Cerebellar nuclear complex (tissue), 1 donor: ENCODE measurements at regions not wholly inside any gene's neighbourhood (a gene's known extent, or its start where the extent isn't known, plus 50 kb on each side); places are given as distances from the start of the nearest gene placed in this dataset.
"Not testable (repeated sequence)": the region's sequence is repeated elsewhere in the genome, so short reads cannot be mapped to it uniquely, and the experiment has no call there.

ENCODE experiments used
- DNase-seq, 2 experiments: peaks; one replicate each; lab custom pipeline; 2025; lab: John Stamatoyannopoulos, UW

DNA sequence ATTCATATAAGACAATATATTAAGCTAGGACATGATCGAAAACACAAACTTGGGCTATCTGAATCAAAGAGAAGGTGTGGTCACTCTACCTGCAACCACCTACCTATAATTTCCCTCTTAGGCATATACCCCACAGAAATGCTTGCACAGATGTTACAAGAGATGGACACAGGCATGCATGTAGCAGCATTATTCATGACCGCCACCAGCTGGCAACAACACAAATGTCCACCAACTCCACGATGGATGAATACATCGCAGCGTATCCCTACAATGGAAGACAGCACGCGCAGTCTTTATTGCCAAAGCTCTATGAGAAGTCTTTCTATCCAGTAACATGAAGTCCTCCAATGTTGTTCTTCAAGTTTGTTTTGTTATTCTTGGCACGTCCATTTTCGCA is 90.8 kb downstream of the ARL4C start:
- no peak for DNase-seq

DNA sequence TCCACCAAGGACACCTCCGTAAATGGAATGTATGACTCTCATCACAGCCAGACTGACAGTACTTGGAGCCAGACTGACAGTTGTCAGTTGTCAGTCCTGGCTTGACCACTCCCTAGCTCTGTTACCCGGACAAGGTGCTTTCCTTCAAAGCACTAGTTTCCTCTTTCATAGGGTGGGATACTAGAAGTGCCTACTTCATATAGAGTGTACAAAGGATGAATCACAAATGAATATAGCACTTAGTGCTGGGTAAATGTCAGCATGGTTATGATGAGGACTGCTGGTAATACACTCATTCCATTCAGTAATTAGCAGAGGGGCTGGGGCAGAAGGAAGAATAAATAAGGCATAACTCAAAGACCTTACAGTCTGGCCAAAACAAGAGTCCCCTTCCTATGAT is 91.4 kb downstream of the ARL4C start:
- no peak for DNase-seq

DNA sequence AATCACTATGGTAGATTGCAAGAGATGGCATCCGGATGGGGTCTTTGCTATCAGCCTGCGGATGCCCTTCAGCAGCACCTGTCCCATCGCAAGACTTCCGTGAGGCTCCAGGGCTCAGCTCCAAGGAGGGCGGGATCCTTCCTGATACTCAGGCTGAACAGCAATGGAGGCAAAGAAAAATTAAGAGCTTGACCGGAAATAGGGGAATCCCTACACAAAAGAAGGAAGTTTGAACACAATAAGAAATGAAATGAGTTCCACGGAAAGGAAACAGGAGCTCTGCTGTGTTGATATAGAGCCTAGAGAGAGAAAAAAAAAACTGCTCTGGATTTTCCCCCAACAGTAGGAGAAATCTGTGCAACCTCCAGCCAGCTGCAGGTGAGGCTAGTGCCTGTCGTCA is 91.9 kb downstream of the ARL4C start:
- no peak for DNase-seq

DNA sequence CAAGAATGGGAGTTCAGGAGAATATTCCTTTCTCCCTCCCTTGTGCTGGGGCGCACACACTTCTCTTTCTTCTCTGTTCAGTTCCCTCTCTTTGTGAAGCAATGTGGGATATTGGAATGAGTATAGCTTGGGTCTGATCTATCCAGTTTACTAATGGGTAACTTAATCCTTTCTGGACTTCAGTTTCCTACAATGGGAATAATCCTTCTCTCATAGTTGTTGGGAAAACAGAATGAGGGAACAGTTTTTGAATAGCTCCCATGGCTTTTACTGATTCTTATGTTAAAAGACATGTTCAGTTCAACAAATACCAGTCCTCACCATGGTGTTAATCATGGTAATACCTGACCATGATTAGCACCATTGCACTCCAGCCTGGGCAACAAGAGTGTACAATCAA is 93.1 kb downstream of the ARL4C start:
- no peak for DNase-seq

DNA sequence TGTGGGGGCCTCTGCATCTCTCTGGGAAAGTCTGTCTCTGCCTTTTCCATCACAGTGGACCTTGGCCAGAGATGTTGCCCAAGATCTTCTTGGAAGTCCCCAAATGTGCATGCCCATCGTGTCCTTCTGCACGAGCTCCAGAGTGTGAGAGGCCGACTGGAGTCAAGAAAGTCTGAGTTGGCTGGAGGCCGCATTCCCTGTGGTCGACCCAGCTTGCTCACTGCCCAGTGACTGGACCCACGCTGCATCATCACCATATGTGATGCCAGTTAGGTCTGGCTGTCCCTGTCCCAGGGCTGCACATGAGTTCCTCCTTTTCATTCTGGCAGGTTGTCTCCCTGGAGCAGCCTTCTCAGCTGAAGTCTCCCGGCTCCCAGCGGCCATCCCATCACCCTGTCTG is 93.8 kb downstream of the ARL4C start:
- no peak for DNase-seq

DNA sequence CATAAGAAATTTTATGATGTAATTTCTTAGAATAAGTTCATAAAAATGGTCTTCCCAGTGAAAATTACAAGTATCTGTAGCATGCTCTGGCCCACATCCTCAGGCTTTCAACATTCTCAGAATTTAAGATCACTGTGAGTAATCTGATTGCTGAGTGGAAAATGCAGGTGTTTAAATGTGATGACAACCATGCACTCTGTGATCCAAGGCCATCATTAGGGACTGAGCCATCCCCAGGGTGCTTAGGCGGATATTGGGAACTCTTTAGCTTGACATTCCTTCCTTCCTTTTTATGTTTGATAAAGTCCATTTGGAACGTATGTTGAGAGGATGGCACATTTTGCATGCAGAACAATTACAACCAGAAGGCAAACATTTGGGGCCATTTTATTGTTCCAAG is 95.5 kb downstream of the ARL4C start:
- DNase-seq: no peak

DNA sequence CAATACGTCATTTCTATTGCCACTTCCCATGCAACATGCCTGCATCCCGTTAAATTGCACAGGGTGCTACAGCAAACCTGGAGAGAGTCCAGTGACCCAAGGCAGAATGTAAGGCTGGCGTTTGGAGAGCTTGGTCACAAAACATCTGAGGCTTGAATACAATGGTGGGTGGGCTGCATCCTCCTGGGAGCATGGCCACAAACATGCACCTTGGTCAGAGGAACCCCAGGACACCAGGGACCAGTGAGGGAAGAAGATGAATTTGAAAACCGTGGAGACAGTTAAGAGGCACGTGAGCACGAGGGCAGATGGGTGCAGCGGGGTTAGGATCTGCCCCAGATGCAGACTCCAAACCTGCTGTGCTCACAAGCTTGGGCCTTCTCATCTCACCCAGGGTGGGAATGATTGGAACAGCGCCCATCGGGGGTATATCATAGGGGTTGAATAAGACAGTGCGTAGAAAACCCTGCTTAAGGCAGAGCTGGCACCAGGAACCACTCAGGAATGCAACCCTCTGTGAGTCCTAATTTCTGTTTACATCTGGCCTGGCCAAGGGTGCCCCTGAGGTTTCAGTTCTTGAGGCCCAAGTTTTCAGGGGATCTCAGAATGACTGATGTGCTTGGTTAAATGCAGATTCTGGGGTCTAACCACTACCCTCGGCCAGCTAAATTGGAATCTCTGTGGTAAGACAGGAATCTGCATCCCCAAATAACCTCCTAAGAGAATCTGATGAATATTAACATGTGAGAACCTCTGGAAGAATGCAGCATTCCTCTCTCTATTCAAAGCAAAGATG is 97.2 kb downstream of the ARL4C start:
- no peak for DNase-seq

DNA sequence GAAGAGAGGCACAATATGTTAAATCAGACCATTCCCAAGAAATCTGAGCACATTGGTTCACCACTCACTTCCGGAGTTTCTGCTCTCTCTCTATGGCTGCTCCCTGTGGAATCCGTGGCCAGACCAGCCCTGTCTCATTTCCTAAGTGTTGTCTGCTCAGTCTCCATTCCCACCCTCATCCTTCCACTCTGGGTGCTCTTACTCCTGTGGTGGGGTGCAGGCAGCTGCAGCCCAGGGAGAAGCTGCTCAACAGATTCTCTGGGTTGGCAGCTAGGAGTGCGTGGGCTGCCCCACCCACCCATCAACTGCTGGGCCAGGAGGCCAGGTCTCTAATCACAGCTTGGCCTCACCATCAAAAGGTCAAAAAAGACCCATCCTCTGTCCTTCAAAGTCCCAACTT is 98.3 kb downstream of the ARL4C start:
- DNase-seq: no peak

DNA sequence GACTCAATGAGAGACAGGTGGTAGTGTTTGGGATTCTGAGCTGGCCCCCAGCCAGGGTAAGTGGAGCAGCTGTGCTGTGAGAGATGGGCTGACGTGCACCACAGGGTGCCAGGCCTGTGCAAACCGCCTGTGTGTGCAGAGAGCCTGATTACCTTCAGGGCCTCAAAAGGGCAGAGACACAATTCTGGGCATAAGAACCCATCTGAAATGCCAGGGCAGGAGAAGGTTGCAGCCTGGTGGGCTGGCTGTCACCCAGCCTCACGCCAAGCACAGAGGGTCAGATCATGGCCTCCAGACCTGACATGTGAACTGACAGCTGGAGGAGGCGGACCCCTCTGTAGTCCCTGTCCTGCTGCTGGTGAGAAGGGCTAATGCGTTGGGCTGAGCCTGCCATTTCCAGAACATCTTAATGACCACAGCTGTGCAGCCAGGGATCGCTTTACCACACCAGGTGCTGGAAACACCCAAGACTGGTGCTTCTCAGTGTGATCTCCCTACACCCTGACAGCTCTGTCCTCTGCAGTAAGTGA is 100.9 kb downstream of the ARL4C start:
- no peak for DNase-seq

DNA sequence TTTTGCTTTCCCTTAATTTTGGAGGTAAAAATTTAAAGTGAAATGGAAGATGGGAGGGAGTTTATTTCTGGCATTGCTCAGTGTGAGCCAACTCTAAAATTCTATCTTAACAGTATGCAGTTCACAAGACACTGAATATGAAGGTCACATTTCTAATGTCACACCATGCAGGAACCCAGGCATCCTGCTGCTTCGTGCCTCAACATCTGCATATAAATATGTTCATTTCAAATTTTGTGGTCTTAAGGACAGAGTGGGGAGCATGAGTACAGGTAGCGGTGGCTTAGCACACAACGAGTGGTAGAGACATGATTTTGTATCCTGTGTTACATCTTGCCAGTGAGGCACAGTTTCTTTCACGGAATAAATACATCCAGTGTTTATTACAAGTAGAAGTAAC is 102.4 kb downstream of the ARL4C start:
- DNase-seq: no peak

DNA sequence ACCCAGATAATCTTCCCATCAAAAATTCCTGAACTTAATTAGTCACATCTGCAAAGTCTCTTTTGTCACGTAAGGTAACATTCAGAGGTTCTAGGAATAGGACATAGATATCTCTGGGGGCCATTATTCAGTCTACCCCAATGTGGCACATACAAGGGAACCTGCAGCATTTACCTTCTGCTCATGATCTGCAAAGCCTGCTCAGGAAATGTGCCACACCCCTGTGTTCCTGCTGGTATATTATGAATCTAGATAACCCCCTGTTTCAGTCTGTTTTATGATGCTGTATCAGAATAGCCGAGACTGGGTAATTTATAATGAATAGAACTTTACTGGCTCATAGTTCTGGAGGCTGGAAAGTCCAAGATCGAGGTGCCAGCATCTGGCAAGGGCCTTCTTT is 103.5 kb downstream of the ARL4C start:
- DNase-seq: no peak

DNA sequence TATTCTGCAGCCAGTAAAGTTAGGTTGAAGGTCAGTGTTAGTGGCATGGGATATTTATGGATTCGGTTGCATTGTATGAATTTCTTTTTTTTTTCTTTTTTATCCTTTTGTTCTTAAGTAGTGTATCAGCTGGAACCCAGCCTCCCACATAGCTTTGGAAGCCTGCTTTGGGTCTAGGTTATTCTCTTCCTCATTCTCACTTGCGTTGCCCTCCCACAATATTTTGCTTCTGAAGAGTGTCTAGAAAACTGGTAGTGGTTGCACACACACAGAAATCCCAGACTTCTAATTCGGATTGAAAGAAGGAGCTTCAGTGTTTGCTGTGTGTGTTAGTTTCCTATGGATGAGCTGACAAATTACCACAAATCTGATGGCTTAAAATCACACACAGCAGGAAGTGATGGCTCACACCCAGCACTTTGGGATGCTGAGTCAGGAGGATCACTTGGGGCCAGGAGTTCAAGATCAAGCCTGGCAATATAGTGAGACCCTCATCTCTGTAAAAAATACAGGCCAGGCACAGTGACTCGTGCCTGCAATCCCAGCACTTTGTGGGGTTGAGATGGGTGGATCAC is 104.8 kb downstream of the ARL4C start:
- no peak for DNase-seq

DNA sequence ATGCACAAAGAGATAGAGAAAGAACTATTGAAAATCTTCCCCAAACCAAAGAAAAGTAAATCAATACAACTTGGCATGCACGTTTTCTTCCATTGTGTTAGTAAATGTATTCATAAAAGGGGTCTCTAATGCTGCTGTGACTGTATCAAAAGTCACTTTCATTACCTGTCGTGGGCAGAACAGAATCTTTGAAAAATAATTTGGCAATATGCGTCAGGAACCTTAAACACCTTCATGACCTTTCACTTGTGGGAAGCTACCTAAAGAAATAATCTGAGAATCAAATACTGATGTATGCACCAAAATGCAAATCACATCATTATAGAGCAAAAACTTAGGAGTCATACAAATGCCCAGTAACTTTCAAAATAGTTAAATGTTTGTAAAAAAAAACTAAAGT is 105.3 kb downstream of the ARL4C start:
- no peak for DNase-seq

DNA sequence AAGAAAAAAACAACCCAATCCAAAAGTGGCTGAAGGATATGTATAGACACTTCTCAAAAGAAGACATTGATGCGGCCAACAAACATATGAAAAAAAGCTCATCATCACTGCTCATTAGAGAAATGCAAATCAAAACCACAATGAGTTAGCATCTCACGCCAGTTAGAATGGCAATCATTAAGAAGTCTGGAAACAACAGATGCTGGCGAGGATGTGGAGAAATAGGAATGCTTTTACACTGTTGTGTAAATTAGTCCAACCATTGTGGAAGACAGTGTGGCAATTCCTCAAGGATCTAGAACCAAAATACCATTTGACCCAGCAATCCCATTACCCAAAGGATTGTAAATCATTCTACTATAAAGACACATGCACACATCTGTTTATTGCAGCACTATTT is 107.2 kb downstream of the ARL4C start:
- not testable (repeated sequence) for DNase-seq

DNA sequence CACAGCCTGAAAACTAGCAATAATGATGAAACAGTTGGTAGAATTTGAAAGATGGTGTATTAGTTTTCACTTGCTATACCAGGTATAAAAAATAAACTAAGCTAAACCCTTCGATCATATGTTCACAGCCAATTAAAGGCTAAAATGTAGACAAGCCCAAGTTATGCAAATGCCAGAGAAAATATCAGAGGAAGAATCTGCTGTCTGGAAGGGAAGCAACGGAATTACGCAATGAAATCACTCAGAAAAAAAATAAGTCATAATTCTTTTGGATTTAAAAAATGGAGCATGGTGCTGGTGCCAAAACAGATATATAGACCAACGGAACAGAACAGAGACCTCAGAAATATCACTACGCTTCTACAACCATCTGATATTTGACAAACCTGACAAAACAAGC is 108.3 kb downstream of the ARL4C start:
- no peak for DNase-seq

DNA sequence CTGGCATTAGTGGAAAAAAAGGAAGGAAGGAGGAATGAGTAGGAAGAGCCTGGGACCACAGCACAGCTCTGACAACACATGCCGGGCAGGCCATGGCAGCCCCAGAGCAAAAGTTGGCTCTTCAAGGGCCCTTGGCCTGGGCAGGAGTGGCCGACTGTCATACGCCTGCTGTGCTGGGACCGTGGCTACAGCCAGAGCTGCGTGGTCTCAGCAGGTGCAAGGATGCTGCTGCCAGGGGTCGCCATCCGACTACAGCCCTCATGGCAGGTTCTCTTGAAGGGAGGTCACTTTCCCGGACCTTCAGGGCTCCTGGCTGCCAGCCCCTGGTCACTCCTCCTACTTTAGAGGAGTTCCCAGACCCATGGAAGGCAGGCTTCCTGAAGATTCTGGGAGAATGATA is 109.9 kb downstream of the ARL4C start:
- DNase-seq: no peak

DNA sequence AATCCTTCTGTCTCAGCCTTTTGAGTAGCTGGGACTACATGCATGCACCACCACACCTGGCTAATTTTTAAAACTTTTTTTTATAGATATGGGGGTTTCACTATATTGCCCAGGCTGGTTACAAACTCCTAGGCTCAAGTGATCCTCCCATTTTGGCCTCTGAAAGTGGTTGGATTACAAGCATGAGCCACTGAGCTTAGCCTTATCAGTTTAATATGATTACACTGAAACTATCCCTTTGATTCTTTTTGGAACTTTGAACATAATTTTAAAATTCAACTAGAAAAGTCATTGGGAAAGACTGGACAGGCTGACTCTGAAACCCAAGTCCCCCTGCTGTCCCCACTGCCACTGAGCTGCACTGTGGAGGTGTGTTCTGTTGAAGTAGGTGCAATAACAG is 114.8 kb downstream of the ARL4C start:
- no peak for DNase-seq

DNA sequence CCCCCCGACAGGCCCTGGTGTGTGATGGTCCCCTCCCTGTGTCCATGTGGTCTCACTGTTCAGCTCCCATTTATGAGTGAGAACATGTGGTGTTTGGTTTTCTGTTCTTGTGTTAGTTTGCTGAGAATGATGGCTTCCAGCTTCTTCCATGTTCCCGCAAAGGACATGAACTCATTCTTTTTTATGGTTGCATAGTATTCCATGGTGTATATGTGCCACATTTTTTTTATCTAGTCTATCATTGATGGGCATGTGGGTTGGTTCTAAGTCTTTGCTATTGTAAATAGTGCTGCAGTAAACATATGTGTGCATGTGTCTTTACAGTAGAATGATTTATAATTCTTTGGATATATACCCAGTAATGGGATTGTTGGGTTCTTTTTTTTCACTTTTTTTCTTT is 117.9 kb downstream of the ARL4C start:
- not testable (repeated sequence) for DNase-seq

DNA sequence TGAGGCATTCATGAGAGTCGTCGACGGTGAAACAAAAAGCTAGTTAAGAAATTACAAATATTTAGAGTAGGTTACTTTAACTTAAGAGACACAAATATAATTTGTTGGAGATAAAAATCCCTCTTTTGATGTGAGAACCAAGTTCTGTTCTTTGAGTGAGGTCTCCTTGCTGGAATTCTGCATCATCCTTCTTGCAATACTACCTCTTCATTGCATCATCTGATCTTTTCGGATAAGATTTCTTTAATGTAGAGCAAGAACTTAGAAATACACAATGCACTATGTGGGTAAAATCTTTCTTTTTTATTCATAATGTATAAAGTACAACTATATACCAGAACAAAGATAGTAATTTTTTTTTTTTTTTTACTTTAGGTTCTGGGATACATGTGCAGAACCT is 118.4 kb downstream of the ARL4C start:
- no peak for DNase-seq

DNA sequence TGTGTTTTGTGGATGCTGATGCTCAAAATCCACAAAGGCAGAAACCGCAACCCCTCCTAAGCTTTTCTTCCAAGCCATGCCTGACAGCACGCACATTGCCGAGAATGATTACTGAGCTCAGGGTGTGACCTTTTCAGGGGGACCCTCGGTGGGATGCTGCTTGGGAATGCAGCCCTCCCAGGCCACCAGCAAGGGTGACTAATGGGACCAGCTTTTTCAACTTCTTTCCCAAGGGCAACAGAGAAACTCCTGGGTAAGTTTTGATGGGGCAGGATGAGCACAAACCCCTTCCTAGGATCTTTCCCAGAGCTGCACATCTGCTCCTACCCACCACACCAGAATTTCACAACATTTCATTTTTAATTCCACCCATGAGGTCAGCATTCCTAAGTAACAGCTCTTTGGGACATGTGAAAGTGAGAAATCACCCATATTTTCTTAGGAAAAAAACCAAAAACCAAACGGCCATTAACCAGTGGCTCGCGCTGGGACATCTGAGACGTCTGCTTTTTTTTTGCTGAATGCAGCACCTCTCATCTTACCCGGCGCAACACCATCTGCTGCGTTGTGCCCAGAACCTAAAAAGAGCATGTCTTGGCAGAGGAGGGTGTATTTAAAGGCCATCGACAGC is 119.0 kb downstream of the ARL4C start:
- no peak for DNase-seq

DNA sequence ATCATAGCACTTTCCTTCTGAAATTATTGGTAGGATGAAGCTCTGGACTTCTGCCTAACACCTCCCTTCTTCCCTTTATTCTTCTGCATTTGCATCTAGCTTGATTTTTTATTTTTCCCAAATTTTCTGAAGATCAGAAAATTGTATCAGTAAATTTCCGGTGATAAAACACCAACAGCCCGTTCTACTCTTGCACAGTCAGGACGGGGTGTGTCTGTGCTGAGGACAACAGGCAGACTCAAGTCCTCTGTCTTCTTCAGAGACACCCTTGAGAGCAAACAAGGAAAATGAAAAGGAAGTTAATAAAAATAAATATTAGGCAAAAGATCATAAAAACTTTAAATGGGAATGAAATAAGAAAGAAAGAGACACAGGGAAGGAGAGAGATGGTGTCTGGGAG is 120.7 kb downstream of the ARL4C start:
- no peak for DNase-seq

DNA sequence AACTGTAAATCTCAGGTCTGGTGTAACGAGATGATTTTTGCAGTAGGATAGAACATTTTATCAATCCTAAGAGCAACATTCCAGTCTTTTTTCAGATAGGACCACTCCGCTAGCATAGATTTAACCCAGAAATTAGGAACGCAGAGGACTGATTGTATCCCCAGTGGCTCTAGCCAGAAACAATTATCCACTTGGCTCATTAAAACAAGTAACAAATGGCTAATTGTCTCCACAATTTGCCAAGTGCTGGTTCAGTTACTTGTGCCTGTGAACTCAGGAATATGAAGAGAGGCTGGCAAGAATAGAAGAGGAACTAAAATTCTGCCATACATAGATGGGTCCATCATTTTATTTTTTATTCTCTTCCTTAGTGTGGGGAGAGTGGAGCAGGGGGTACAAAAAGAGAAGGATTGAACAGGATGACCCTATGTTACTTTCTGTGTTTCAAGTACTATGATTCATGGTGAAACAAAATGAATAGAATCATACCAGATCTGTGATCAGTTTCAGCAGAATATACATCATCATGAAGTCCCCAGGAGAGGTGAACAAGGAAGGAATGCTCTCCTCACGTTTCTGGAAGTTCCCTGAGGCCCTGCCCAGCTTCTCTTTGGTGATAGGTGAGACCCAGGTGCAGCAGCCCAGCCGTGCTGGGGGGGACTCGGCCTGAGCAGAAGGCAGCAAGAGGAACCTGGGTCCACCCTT is 121.6 kb downstream of the ARL4C start:
- DNase-seq: no peak

DNA sequence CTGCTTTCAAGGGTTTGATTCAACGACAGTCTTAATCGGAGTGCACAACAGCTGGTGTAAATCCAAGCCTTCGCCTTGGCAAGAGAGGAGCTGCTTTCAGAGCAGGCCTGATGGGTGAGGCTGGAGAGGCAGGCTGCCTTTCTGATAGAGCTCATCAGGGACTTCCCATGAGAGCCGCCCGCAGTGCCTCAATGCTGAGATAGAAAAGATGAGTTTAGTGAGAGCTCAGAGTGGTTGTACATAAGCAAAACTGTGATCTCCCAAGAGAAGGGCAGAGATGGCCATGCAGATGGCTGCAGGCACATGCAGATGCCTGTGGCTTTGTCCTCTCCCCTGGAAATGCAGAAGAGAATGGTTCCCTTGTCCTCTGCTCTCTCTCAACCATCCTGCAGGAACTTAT is 122.1 kb downstream of the ARL4C start:
- DNase-seq: no peak
